NCI-H345 (cell line): ENCODE measurements at regions not wholly inside any gene's neighbourhood (a gene's known extent, or its start where the extent isn't known, plus 50 kb on each side); places are given as distances from the start of the nearest gene placed in this dataset.

ENCODE experiments used
- DNase-seq: peaks from one replicate; lab custom pipeline; 2025; lab: John Stamatoyannopoulos, UW

GRCh38 chr1:56313560-56313959, 265.8 kb downstream of the PLPP3 start:
- no peak for DNase-seq

- no peak for DNase-seq
These were observed 267.6 kb downstream of the PLPP3 start for GRCh38 chr1:56311766-56312165.

- no peak for DNase-seq
These were observed 268.4 kb downstream of the PLPP3 start for GRCh38 chr1:56310945-56311344.

GRCh38 chr1:56309065-56309464, 270.3 kb downstream of the PLPP3 start:
- DNase-seq = no peak

- no peak for DNase-seq
These were observed 274.4 kb downstream of the PLPP3 start for GRCh38 chr1:56304975-56305374.

- no peak for DNase-seq
These were observed 275.6 kb downstream of the PLPP3 start for GRCh38 chr1:56303805-56304204.

GRCh38 chr1:56302878-56303277, 276.5 kb downstream of the PLPP3 start:
- DNase-seq = no peak

GRCh38 chr1:56301791-56302190, 277.6 kb downstream of the PLPP3 start:
- no peak for DNase-seq

- DNase-seq = no peak
These were observed 278.5 kb downstream of the PLPP3 start for GRCh38 chr1:56300836-56301235.

- no peak for DNase-seq
These were observed 280.5 kb downstream of the PLPP3 start for GRCh38 chr1:56298866-56299265.

GRCh38 chr1:56297904-56298303, 281.5 kb downstream of the PLPP3 start:
- no peak for DNase-seq

- DNase-seq = no peak
These were observed 282.2 kb downstream of the PLPP3 start for GRCh38 chr1:56297208-56297607.

- no peak for DNase-seq
These were observed 283.1 kb downstream of the PLPP3 start for GRCh38 chr1:56295949-56296929.

GRCh38 chr1:56291374-56291919, 287.9 kb downstream of the PLPP3 start:
- no peak for DNase-seq

- DNase-seq = no peak
These were observed 290.1 kb downstream of the PLPP3 start for GRCh38 chr1:56289260-56289659.

- no peak for DNase-seq
These were observed 291.6 kb downstream of the PLPP3 start for GRCh38 chr1:56287721-56288120.

- no peak for DNase-seq
These were observed 292.4 kb downstream of the PLPP3 start for GRCh38 chr1:56286956-56287355.

GRCh38 chr1:56286506-56286905, 292.9 kb downstream of the PLPP3 start:
- no peak for DNase-seq

- no peak for DNase-seq
These were observed 293.6 kb downstream of the PLPP3 start for GRCh38 chr1:56285554-56286402.

- DNase-seq = no peak
These were observed 294.4 kb downstream of the PLPP3 start for GRCh38 chr1:56284928-56285327.

GRCh38 chr1:56278061-56278460, 301.3 kb downstream of the PLPP3 start:
- DNase-seq = no peak

GRCh38 chr1:56268519-56269140, 310.7 kb downstream of the PLPP3 start:
- DNase-seq = no peak
